HUES48 (cell line): ENCODE measurements at regions not wholly inside any gene's neighbourhood (a gene's known extent, or its start where the extent isn't known, plus 50 kb on each side); places are given as distances from the start of the nearest gene placed in this dataset.
"Not testable (repeated sequence)": the region's sequence is repeated elsewhere in the genome, so short reads cannot be mapped to it uniquely, and the experiment has no call there.

Experiments
- H3K27ac ChIP-seq: one replicate; pipeline ENCODE4 v1.7.0; 2013; ENCODE audit warnings: low read depth, low read length, inconsistent platforms
- H3K27me3 ChIP-seq: 2 replicates; pipeline ENCODE4 v1.6.1; 2013; ENCODE audit warnings: mild to moderate bottlenecking, low read length; ENCODE audit not compliant: control insufficient read depth, insufficient read depth
- H3K36me3 ChIP-seq: 2 replicates; pipeline ENCODE4 v1.6.1; 2013; ENCODE audit warnings: low read length; ENCODE audit not compliant: control insufficient read depth, insufficient read depth
- H3K4me1 ChIP-seq: 2 replicates; pipeline ENCODE4 v1.6.1; 2013; ENCODE audit warnings: mild to moderate bottlenecking, low read length; ENCODE audit not compliant: control insufficient read depth, insufficient read depth
- H3K4me3 ChIP-seq: 2 replicates; pipeline ENCODE4 v1.5.1; 2013; ENCODE audit warnings: mild to moderate bottlenecking, low read depth, low read length
- H3K9ac ChIP-seq: 2 replicates; pipeline ENCODE4 v1.6.1; 2013; ENCODE audit warnings: mild to moderate bottlenecking, low read depth, low read length, moderate library complexity
- H3K9me3 ChIP-seq: 2 replicates; pipeline ENCODE4 v1.6.1; 2013; ENCODE audit warnings: low read length; ENCODE audit not compliant: control insufficient read depth, insufficient read depth

DNA sequence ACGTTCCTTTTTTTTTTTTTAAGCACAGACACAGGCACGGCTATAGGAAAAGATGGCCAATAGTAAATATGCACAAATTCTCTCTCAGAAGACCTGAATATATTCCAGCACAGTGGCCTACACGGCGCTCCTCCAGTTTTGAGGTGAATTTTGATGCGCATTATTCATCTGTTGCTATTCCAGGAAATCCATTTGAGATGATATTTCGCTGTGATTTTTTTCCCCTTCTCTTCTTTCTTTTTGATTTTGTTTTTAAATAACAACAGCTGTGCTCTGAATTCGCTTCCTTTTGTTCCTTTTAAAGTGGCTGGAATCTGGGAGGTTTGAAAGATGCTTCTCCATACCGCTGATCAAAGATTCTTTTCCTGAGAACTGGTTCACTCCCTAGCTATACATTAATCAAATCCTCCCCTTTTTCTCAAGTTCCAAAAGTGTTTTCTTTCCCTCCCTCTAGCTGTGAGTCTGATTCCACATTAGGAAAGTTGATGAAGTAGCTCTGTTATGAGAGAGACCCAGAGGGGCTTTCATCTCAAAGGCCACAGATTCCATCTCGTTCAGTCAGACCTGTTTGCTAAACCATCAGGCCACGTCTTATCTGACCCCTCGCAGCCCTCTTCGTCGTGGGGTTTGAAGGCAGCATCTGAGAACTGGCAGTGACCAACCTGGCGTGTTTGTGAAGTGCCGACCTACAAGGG is 602.7 kb upstream of the NRP1 start:
- Histone ChIP-seq H3K9ac (no peak overlapping the region), H3K9me3 (no peaks in the 10 kb centered on the region), H3K27me3 (no peaks in the 10 kb centered on the region), H3K36me3 (no peaks in the 10 kb centered on the region), H3K27ac (no peak overlapping the region), H3K4me1 (peaks cover 20% of the 10 kb centered on the region), H3K4me3 (no peak overlapping the region)

DNA sequence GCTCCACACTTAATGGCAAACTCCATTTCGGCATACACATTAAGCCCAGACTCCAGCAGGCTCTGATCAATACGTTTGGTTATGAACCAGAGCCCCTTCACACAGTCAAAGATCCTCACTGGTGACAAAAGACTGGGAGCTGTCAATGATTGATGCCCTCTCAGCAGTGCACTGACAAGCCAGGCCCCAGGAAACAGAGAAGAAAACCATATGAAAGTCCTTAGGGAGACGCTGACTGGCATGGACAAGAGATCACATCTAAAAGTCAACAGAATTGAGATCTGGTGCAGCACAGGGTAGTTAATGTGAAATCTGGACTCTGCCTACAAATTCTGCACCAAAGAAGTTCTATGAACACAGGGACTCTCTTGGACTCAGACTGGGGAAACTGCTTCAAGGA is 600.9 kb upstream of the NRP1 start:
- no peaks in the 10 kb centered on the region for H3K9me3 ChIP-seq
- no peaks in the 10 kb centered on the region for H3K27me3 ChIP-seq
- no peak overlapping the region for H3K27ac ChIP-seq
- no peak overlapping the region for H3K9ac ChIP-seq
- no peaks in the 10 kb centered on the region for H3K36me3 ChIP-seq
- H3K4me1 ChIP-seq, result peaks cover 20% of the 10 kb centered on the region
- H3K4me3 ChIP-seq, result no peak overlapping the region

DNA sequence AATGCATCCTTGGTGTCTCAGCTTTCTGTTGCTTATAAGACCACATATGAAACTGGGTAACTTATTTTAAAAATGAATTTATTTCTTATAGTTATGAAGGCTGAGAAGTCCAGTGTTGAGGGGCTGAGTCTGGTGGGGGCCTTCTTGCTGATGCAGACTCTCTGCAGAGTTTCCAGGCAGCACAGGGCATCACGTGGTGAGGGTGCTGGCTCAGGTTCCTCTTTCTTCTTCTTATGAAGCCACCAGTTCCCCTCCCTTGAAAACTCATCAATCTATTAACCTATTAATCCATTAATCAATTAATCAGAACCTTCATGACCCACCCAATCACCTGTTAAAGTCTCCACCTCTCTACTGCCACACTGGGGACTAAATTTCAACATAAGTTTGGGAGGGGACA is 595.6 kb upstream of the NRP1 start:
- Histone ChIP-seq H3K4me3 (no peak overlapping the region), H3K9ac (no peak overlapping the region), H3K4me1 (no peaks in the 10 kb centered on the region), H3K27me3 (no peaks in the 10 kb centered on the region), H3K9me3 (no peaks in the 10 kb centered on the region), H3K27ac (no peak overlapping the region), H3K36me3 (no peaks in the 10 kb centered on the region)

DNA sequence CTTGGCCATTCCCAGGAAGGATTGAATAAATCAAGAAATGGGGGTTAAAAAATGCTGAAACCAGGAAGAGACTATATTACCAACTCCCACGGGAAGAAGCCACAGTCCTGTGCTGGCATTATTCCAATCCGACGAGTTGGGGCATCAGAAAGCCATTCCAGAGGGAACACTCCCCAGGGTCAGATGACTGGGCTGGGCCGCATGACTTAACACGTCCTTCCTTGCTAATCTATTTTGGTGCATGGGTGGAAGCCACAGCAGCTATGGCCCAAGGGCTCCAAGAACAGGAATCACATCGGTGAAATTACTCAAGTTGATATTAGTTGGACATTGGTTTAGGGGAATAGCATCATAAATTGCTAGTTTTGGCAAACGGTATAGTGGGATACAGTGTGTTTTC is 592.9 kb upstream of the NRP1 start:
- no peaks in the 10 kb centered on the region for H3K27me3 ChIP-seq
- no peak overlapping the region for H3K27ac ChIP-seq
- no peaks in the 10 kb centered on the region for H3K9me3 ChIP-seq
- H3K9ac ChIP-seq, result no peak overlapping the region
- no peak overlapping the region for H3K4me3 ChIP-seq
- H3K4me1 ChIP-seq, result no peaks in the 10 kb centered on the region
- H3K36me3 ChIP-seq, result no peaks in the 10 kb centered on the region

DNA sequence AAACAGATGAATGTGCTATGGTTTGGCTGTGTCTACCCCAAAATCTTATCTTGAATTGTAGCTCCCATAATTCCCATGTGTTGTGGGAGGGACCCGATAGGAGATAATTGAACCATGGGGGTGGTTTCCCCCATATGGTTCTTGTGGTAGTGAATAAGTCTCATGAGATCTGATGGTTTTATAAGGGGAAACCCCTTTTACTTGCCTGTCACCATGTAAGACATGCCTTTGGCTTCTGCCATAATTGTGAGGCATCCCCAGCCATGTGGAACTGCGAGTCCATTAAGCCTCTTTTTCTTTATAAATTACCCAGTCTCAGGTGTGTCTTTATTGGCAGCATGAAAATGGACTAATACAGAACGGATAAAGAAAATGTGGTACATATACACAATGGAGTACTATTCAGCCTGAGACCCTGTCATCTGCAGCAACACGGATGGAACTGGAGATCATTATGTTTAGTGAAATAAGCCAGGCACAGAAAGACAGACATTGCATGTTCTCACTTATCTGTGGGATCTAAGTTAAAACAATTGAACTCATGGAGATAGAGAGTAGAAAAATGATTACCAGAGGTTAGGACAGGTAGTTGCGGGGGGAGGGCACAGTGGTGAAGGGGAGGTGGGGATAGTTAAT is 587.6 kb upstream of the NRP1 start:
- Histone ChIP-seq H3K9me3 (no peaks in the 10 kb centered on the region), H3K4me3 (no peak overlapping the region), H3K27me3 (no peaks in the 10 kb centered on the region), H3K4me1 (no peaks in the 10 kb centered on the region), H3K27ac (no peak overlapping the region), H3K36me3 (no peaks in the 10 kb centered on the region), H3K9ac (no peak overlapping the region)

DNA sequence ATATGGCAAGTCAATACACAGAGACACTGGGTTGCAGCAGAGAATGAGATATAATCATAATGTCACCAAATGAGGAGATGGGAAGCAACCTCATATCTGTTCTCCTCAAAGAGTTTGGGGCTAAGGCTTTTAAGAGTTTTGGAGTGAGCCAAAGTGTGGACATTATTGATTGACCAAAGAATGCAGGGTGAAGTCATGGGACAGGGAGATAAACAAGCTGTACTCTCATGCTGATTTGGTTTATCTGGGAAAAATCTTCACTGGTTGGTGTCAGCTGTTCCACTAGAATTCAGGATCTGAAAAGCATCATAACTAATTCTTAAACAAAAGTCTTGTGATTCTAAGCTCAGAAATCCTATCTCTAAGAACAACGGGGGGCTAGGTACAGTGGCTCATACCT is 585.9 kb upstream of the NRP1 start:
- Histone ChIP-seq H3K4me3 (no peak overlapping the region), H3K4me1 (no peaks in the 10 kb centered on the region), H3K9me3 (no peaks in the 10 kb centered on the region), H3K36me3 (no peaks in the 10 kb centered on the region), H3K27ac (no peak overlapping the region), H3K9ac (no peak overlapping the region), H3K27me3 (no peaks in the 10 kb centered on the region)

DNA sequence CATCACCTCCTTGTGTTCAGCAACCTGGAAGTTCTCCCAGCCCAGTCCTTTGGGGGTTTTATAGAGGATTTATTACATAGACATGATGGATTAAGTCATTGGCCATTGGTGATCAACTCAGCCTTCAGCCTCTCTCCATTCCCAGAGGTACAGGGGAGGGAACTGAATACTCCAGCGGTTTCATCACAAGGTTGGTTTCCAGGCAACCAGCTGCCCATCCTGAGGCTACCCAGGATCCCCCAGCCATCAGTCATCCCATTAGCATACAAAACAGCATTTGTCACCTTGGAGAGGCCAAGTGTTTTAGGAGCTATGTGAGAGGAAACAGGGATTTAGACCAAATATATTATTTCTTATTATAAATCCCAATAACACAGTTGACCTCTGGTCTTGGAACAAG is 584.8 kb upstream of the NRP1 start:
- Histone ChIP-seq H3K36me3 (no peaks in the 10 kb centered on the region), H3K4me3 (no peak overlapping the region), H3K27me3 (no peaks in the 10 kb centered on the region), H3K9me3 (no peaks in the 10 kb centered on the region), H3K27ac (no peak overlapping the region), H3K4me1 (no peaks in the 10 kb centered on the region), H3K9ac (no peak overlapping the region)

DNA sequence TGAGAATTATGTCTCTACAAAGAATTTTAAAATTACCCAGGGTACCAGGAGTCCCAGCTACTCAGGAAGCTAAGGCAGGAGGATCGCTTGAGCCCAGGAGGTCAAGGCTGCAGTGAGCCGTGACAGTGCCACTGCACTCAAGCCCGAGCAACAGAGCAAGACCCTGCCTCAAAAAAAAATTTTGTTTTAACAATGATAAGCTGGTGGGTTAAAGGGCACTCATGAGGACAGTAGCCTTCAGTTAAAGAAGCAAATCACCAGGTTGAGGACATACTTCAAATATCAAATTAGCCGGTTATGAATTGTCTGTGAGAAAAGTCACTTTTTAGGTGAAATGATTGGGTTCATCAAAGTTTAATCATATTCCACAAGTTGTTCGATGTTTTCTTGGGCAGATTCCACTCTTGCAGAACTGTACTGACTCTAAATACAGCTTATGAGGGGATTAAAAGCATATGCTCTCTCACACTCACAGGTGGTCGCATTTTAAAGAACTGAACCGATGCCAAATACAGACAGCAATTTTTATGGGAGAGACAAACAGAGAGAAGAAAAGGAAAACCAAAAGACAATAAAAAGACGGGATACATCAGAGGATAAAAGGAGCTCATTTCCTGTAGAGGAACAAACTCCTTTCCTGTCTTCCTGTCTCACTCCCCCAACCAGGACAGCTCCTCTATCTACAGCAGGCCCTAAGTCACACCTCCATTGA is 582.8 kb upstream of the NRP1 start:
- no peaks in the 10 kb centered on the region for H3K27me3 ChIP-seq
- no peaks in the 10 kb centered on the region for H3K36me3 ChIP-seq
- H3K4me1 ChIP-seq, result no peaks in the 10 kb centered on the region
- H3K9ac ChIP-seq, result no peak overlapping the region
- H3K9me3 ChIP-seq, result no peaks in the 10 kb centered on the region
- no peak overlapping the region for H3K27ac ChIP-seq
- H3K4me3 ChIP-seq, result no peak overlapping the region

DNA sequence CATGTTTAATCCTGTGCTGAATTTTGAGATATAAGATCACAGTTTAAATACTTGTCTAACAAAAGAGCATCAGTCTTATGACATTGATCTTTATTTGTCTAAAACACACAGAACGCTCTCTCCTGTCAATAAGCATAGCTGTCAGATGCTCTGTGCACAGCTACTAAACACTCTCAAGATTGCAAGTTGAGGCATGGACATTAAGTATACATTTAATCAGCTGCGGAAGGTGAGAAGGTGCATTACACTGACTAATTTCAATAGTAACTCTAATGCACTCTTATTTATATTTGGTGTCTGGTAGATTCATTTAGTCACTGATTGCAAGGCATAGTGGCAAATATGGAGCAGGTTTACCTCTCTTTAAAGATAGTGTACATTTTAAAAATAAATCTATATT is 580.3 kb upstream of the NRP1 start:
- no peak overlapping the region for H3K4me3 ChIP-seq
- no peaks in the 10 kb centered on the region for H3K27me3 ChIP-seq
- H3K27ac ChIP-seq, result no peak overlapping the region
- no peak overlapping the region for H3K9ac ChIP-seq
- no peaks in the 10 kb centered on the region for H3K4me1 ChIP-seq
- no peaks in the 10 kb centered on the region for H3K9me3 ChIP-seq
- no peaks in the 10 kb centered on the region for H3K36me3 ChIP-seq

DNA sequence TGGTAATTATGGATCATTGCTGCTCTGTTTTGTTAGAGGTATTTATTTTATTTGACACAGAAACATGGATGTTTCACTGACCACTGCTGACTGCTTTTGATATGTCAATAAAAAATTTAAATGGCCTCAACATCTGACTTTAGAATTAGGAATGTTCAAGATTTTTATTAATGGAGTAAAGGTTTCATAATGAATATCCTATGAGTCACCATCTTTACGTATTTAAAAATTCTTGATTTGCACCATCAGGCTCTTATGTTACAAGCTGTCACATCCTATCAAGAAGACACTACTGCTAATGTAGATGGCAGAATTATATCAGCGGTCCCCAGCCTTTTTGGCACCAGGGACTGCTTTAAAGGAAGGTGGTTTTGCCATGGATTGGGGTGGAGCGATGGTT is 578.7 kb upstream of the NRP1 start:
- Histone ChIP-seq H3K9ac (no peak overlapping the region), H3K36me3 (no peaks in the 10 kb centered on the region), H3K4me3 (no peak overlapping the region), H3K9me3 (no peaks in the 10 kb centered on the region), H3K27ac (no peak overlapping the region), H3K27me3 (no peaks in the 10 kb centered on the region), H3K4me1 (no peaks in the 10 kb centered on the region)

DNA sequence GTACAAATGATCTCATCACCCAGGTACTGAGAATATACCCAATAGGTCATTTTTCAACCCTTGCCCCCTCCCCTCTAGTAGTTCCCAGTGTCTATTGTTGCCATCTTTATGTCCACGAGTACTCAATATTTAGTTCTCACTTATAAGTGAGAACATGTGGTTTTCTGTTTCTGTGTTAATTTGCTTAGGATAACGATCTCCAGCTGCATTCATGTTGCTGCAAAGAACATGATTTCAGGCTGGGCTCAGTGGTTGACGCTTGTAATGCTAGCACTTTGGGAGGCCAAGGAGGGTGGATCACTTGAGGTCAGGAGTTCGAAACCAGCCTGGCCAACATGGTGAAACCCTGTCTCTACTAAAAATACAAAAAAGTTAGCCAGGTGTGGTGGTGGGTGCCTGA is 575.0 kb upstream of the NRP1 start:
- not testable (repeated sequence) for H3K27me3 ChIP-seq, H3K9me3 ChIP-seq, H3K9ac ChIP-seq, H3K4me3 ChIP-seq, H3K36me3 ChIP-seq, H3K4me1 ChIP-seq, H3K27ac ChIP-seq
